ENCODE measurements at regions not wholly inside any gene's neighbourhood (a gene's known extent, or its start where the extent isn't known, plus 50 kb on each side); places are given as distances from the start of the nearest gene placed in this dataset.

- TF ChIP-seq CTCF (IDR thresholded peaks at IDR 0.05; ENCODE audit: insufficient read depth, low read length, poor library complexity, severe bottlenecking) (no peak), EZH2phosphoT487 (conservative IDR thresholded peaks at IDR 0.05; ENCODE audit: low read length) (no peak)
These were observed 387.4 kb upstream of the NFIA start for GRCh38 chr1:60694980-60695379.

Measured in SU-DHL-6 (cell line).